ENCODE measurements at regions not wholly inside any gene's neighbourhood (a gene's known extent, or its start where the extent isn't known, plus 50 kb on each side); places are given as distances from the start of the nearest gene placed in this dataset.

DNA sequence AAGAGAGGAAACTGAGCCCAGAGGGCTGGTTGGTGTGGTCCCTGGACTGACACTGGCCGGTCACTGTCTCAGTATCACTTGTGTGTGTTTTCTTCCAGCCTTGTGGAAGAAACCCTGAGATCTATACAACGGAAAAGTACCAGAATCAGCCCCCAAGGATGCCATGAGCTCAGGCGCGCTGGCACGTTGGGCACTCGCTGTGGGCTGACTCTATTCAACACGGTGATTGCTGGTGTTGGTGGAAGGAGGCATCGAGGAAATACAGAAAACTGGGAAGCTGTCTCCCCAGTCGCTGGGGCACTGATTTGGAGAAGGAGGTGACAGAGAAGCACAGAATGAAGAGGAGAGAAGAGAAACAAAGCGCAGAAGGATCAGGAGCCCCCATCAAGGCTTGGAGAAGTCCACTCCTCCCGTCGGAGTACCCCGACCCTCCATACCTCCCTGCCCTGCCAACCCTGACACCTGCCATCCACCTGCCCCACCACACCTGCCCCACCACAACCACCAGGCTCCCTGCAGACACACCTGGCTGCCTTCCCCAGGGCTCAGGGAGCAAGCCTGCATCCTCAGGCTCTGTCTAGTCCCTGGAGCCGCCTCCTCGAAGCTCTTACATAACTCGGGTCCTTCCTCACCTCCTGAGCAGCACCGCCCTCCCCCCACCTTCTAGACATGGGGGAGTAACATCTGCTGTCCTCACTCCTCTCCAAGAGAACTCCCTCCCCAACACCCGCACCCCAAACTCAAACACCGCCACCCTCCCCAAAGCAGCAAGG lies 66.5 kb downstream of the RBFOX3 start:
- TF ChIP-seq, protein P1, sequence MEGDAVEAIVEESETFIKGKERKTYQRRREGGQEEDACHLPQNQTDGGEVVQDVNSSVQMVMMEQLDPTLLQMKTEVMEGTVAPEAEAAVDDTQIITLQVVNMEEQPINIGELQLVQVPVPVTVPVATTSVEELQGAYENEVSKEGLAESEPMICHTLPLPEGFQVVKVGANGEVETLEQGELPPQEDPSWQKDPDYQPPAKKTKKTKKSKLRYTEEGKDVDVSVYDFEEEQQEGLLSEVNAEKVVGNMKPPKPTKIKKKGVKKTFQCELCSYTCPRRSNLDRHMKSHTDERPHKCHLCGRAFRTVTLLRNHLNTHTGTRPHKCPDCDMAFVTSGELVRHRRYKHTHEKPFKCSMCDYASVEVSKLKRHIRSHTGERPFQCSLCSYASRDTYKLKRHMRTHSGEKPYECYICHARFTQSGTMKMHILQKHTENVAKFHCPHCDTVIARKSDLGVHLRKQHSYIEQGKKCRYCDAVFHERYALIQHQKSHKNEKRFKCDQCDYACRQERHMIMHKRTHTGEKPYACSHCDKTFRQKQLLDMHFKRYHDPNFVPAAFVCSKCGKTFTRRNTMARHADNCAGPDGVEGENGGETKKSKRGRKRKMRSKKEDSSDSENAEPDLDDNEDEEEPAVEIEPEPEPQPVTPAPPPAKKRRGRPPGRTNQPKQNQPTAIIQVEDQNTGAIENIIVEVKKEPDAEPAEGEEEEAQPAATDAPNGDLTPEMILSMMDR (IDR thresholded peaks at IDR 0.05 in 2 of 3, conservative IDR thresholded peaks at IDR 0.05 in 1 of 3; ENCODE audit: borderline replicate concordance in 1 of 3, insufficient read depth in 1 of 3, low read depth in 2 of 3, low read length in 2 of 3), result no peak
- TF ChIP-seq EZH2phosphoT487 (IDR thresholded peaks at IDR 0.05; ENCODE audit: borderline replicate concordance), result no peak
- TF ChIP-seq SP1 (IDR thresholded peaks at IDR 0.05; ENCODE audit: low read depth), result no peak
- TF ChIP-seq, protein P2, sequence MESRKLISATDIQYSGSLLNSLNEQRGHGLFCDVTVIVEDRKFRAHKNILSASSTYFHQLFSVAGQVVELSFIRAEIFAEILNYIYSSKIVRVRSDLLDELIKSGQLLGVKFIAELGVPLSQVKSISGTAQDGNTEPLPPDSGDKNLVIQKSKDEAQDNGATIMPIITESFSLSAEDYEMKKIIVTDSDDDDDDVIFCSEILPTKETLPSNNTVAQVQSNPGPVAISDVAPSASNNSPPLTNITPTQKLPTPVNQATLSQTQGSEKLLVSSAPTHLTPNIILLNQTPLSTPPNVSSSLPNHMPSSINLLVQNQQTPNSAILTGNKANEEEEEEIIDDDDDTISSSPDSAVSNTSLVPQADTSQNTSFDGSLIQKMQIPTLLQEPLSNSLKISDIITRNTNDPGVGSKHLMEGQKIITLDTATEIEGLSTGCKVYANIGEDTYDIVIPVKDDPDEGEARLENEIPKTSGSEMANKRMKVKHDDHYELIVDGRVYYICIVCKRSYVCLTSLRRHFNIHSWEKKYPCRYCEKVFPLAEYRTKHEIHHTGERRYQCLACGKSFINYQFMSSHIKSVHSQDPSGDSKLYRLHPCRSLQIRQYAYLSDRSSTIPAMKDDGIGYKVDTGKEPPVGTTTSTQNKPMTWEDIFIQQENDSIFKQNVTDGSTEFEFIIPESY (IDR thresholded peaks at IDR 0.05; ENCODE audit: extremely low read depth, insufficient replicate concordance, low read length), result no peak
- TF ChIP-seq POLR2AphosphoS5 (IDR thresholded peaks at IDR 0.05; ENCODE audit: low read depth, low read length), result no peak
- TF ChIP-seq SIN3A (IDR thresholded peaks at IDR 0.05; ENCODE audit: low read depth), result no peak
- no peak for TF ChIP-seq JUND (IDR thresholded peaks at IDR 0.05)
- no peak for TF ChIP-seq POLR2A (IDR thresholded peaks at IDR 0.05; ENCODE audit: borderline replicate concordance, extremely low read depth, insufficient read depth, insufficient read length)
- no peak for TF ChIP-seq EZH2 (IDR thresholded peaks at IDR 0.05)
